ENCODE measurements at regions not wholly inside any gene's neighbourhood (a gene's known extent, or its start where the extent isn't known, plus 50 kb on each side); places are given as distances from the start of the nearest gene placed in this dataset.

GRCh38 chr6:115396112-115396906 is 664.4 kb downstream of the FRK start:
- no peaks in the 10 kb centered on the region for H3K27me3 ChIP-seq (ENCODE audit: control insufficient read depth in 2 of 2, insufficient read depth in 1 of 2, low read length in 1 of 2)
- H3K4me3 ChIP-seq (ENCODE audit: low read length in 2 of 2): no peak overlapping the region
- DNase-seq (ENCODE audit: low read depth in 6 of 9, low spot score in 9 of 9): no peak
- H3K4me1 ChIP-seq (ENCODE audit: control insufficient read depth in 2 of 2, insufficient read depth in 2 of 2, low read length in 2 of 2): no peaks in the 10 kb centered on the region
- H3K36me3 ChIP-seq (ENCODE audit: control insufficient read depth in 2 of 2, insufficient read depth in 2 of 2, low read length in 1 of 2): no peaks in the 10 kb centered on the region
- no peak overlapping the region for H3K27ac ChIP-seq (ENCODE audit: low read depth in 1 of 2, low read length in 1 of 2)
- WGBS: 83% methylated on average over 6 of the region's 6 CpGs
- H3K9me3 ChIP-seq (ENCODE audit: control insufficient read depth in 2 of 2, insufficient read depth in 1 of 2, low read length in 1 of 2): peaks cover 0 to 24% of the 10 kb centered on the region in 2 donors

DNA sequence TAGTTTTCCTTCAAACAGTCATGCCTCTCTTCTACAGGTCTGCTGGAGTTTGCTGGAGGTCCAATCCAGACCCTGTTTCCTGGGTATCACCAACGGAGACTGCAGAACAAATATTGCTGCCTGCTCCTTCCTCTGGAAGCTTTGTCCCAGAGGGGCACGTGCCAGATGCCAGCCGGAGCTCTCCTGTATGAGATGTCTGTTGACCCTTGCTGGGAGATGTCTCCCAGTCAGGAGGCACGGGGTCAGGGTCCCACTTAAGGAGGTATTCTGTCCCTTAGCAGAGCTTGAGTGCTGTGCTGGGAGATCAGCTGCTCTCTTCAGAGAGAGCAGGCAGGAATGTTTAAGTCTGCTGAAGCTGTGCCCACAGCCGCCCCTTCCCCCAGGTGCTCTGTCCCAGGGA is 666.9 kb downstream of the FRK start:
- no peak for DNase-seq (ENCODE audit: low read depth in 6 of 9, low spot score in 9 of 9)
- Histone ChIP-seq H3K9me3 (ENCODE audit: control insufficient read depth in 2 of 2, insufficient read depth in 1 of 2, low read length in 1 of 2) (peaks cover 0 to 24% of the 10 kb centered on the region in 2 donors), H3K4me3 (ENCODE audit: low read length in 2 of 2) (no peak overlapping the region), H3K4me1 (ENCODE audit: control insufficient read depth in 2 of 2, insufficient read depth in 2 of 2, low read length in 2 of 2) (no peaks in the 10 kb centered on the region), H3K36me3 (ENCODE audit: control insufficient read depth in 2 of 2, insufficient read depth in 2 of 2, low read length in 1 of 2) (no peaks in the 10 kb centered on the region), H3K27me3 (ENCODE audit: control insufficient read depth in 2 of 2, insufficient read depth in 1 of 2, low read length in 1 of 2) (no peaks in the 10 kb centered on the region), H3K27ac (ENCODE audit: low read depth in 1 of 2, low read length in 1 of 2) (no peak overlapping the region)
- 91% methylated on average over 5 of the region's 5 CpGs for WGBS

- no peak overlapping the region for H3K4me3 ChIP-seq (ENCODE audit: low read length in 2 of 2)
- WGBS: 77% methylated on average over 2 of the region's 2 CpGs
- peaks cover 0 to 8% of the 10 kb centered on the region in 2 donors for H3K9me3 ChIP-seq (ENCODE audit: control insufficient read depth in 2 of 2, insufficient read depth in 1 of 2, low read length in 1 of 2)
- no peaks in the 10 kb centered on the region for H3K4me1 ChIP-seq (ENCODE audit: control insufficient read depth in 2 of 2, insufficient read depth in 2 of 2, low read length in 2 of 2)
- no peak for DNase-seq (ENCODE audit: low read depth in 6 of 9, low spot score in 9 of 9)
- no peak overlapping the region for H3K27ac ChIP-seq (ENCODE audit: low read depth in 1 of 2, low read length in 1 of 2)
- no peaks in the 10 kb centered on the region for H3K27me3 ChIP-seq (ENCODE audit: control insufficient read depth in 2 of 2, insufficient read depth in 1 of 2, low read length in 1 of 2)
- no peaks in the 10 kb centered on the region for H3K36me3 ChIP-seq (ENCODE audit: control insufficient read depth in 2 of 2, insufficient read depth in 2 of 2, low read length in 1 of 2)
Observed at GRCh38 chr6:115370202-115370601, 690.5 kb downstream of the FRK start.

DNA sequence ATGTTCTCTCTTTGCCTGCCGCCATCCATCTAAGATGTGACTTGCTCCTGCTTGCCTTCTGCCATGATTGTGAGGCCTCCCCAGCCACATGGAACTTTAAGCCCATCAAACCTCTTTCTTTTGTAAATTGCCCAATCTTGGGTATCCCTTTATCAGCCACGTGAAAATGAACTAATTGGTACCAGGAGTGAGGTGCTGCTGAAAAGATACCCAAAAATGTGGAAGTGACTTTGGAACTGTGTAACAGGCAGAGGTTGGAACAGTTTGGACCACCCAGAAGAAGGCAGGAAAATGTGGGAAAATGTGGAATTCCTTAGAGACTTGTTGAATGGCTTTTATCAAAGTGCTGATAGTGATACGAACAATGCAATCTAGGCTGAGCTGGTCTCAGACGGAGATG is 694.9 kb downstream of the FRK start:
- WGBS: 93% methylated on average over 4 of the region's 4 CpGs
- Histone ChIP-seq H3K9me3 (ENCODE audit: control insufficient read depth in 2 of 2, insufficient read depth in 1 of 2, low read length in 1 of 2) (peaks cover 0 to 8% of the 10 kb centered on the region in 2 donors), H3K36me3 (ENCODE audit: control insufficient read depth in 2 of 2, insufficient read depth in 2 of 2, low read length in 1 of 2) (no peaks in the 10 kb centered on the region), H3K4me3 (ENCODE audit: low read length in 2 of 2) (no peak overlapping the region), H3K4me1 (ENCODE audit: control insufficient read depth in 2 of 2, insufficient read depth in 2 of 2, low read length in 2 of 2) (no peaks in the 10 kb centered on the region), H3K27me3 (ENCODE audit: control insufficient read depth in 2 of 2, insufficient read depth in 1 of 2, low read length in 1 of 2) (no peaks in the 10 kb centered on the region), H3K27ac (ENCODE audit: low read depth in 1 of 2, low read length in 1 of 2) (no peak overlapping the region)
- DNase-seq (ENCODE audit: low read depth in 6 of 9, low spot score in 9 of 9): no peak

GRCh38 chr6:115363379-115363778 is 697.3 kb downstream of the FRK start:
- Histone ChIP-seq H3K27ac (ENCODE audit: low read depth in 1 of 2, low read length in 1 of 2) (no peak overlapping the region), H3K36me3 (ENCODE audit: control insufficient read depth in 2 of 2, insufficient read depth in 2 of 2, low read length in 1 of 2) (no peaks in the 10 kb centered on the region), H3K4me3 (ENCODE audit: low read length in 2 of 2) (no peak overlapping the region), H3K9me3 (ENCODE audit: control insufficient read depth in 2 of 2, insufficient read depth in 1 of 2, low read length in 1 of 2) (peaks cover 0 to 8% of the 10 kb centered on the region in 2 donors), H3K4me1 (ENCODE audit: control insufficient read depth in 2 of 2, insufficient read depth in 2 of 2, low read length in 2 of 2) (no peaks in the 10 kb centered on the region), H3K27me3 (ENCODE audit: control insufficient read depth in 2 of 2, insufficient read depth in 1 of 2, low read length in 1 of 2) (no peaks in the 10 kb centered on the region)
- 94% methylated on average over 4 of the region's 4 CpGs for WGBS
- DNase-seq (ENCODE audit: low read depth in 6 of 9, low spot score in 9 of 9): no peak

- H3K9me3 ChIP-seq (ENCODE audit: control insufficient read depth in 2 of 2, insufficient read depth in 1 of 2, low read length in 1 of 2): peaks cover 0 to 8% of the 10 kb centered on the region in 2 donors
- H3K27ac ChIP-seq (ENCODE audit: low read depth in 1 of 2, low read length in 1 of 2): no peak overlapping the region
- DNase-seq (ENCODE audit: low read depth in 6 of 9, low spot score in 9 of 9): no peak
- H3K27me3 ChIP-seq (ENCODE audit: control insufficient read depth in 2 of 2, insufficient read depth in 1 of 2, low read length in 1 of 2): no peaks in the 10 kb centered on the region
- no peaks in the 10 kb centered on the region for H3K36me3 ChIP-seq (ENCODE audit: control insufficient read depth in 2 of 2, insufficient read depth in 2 of 2, low read length in 1 of 2)
- H3K4me1 ChIP-seq (ENCODE audit: control insufficient read depth in 2 of 2, insufficient read depth in 2 of 2, low read length in 2 of 2): no peaks in the 10 kb centered on the region
- no peak overlapping the region for H3K4me3 ChIP-seq (ENCODE audit: low read length in 2 of 2)
- 82% methylated on average over 1 of the region's 1 CpG for WGBS
Observed at GRCh38 chr6:115362234-115362633, 698.5 kb downstream of the FRK start.

- no peaks in the 10 kb centered on the region for H3K9me3 ChIP-seq (ENCODE audit: control insufficient read depth in 2 of 2, insufficient read depth in 1 of 2, low read length in 1 of 2)
- no peaks in the 10 kb centered on the region for H3K4me1 ChIP-seq (ENCODE audit: control insufficient read depth in 2 of 2, insufficient read depth in 2 of 2, low read length in 2 of 2)
- 93% methylated on average over 2 of the region's 2 CpGs for WGBS
- DNase-seq (ENCODE audit: low read depth in 6 of 9, low spot score in 9 of 9): no peak
- no peaks in the 10 kb centered on the region for H3K27me3 ChIP-seq (ENCODE audit: control insufficient read depth in 2 of 2, insufficient read depth in 1 of 2, low read length in 1 of 2)
- H3K4me3 ChIP-seq (ENCODE audit: low read length in 2 of 2): no peak overlapping the region
- H3K36me3 ChIP-seq (ENCODE audit: control insufficient read depth in 2 of 2, insufficient read depth in 2 of 2, low read length in 1 of 2): no peaks in the 10 kb centered on the region
- no peak overlapping the region for H3K27ac ChIP-seq (ENCODE audit: low read depth in 1 of 2, low read length in 1 of 2)
Observed at GRCh38 chr6:115360602-115361325, 699.9 kb downstream of the FRK start.

GRCh38 chr6:115358616-115359015 is 702.1 kb downstream of the FRK start:
- Histone ChIP-seq H3K4me1 (ENCODE audit: control insufficient read depth in 2 of 2, insufficient read depth in 2 of 2, low read length in 2 of 2) (no peaks in the 10 kb centered on the region), H3K27ac (ENCODE audit: low read depth in 1 of 2, low read length in 1 of 2) (no peak overlapping the region), H3K27me3 (ENCODE audit: control insufficient read depth in 2 of 2, insufficient read depth in 1 of 2, low read length in 1 of 2) (no peaks in the 10 kb centered on the region), H3K9me3 (ENCODE audit: control insufficient read depth in 2 of 2, insufficient read depth in 1 of 2, low read length in 1 of 2) (no peaks in the 10 kb centered on the region), H3K36me3 (ENCODE audit: control insufficient read depth in 2 of 2, insufficient read depth in 2 of 2, low read length in 1 of 2) (no peaks in the 10 kb centered on the region), H3K4me3 (ENCODE audit: low read length in 2 of 2) (no peak overlapping the region)
- no peak for DNase-seq (ENCODE audit: low read depth in 6 of 9, low spot score in 9 of 9)

DNA sequence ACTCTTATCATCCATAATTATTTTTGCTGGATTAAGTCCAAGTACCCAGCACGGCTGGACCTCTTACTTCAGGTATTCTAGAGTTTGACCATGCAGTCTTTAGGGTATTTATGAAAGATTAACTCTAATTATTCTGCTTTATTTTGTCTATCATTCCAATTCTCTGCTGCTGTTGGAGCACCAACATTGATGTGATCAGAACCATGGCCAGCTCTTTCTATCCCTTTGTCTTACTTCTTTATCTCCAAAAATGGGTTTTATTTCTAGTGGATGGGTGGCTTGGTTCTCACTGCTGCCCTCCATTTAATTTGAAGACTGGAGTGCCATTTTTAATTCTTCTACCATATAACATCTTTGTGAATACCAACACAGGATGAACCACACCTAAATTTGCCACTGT is 704.3 kb downstream of the FRK start:
- Histone ChIP-seq H3K27me3 (ENCODE audit: control insufficient read depth in 2 of 2, insufficient read depth in 1 of 2, low read length in 1 of 2) (no peaks in the 10 kb centered on the region), H3K27ac (ENCODE audit: low read depth in 1 of 2, low read length in 1 of 2) (no peak overlapping the region), H3K9me3 (ENCODE audit: control insufficient read depth in 2 of 2, insufficient read depth in 1 of 2, low read length in 1 of 2) (no peaks in the 10 kb centered on the region), H3K4me1 (ENCODE audit: control insufficient read depth in 2 of 2, insufficient read depth in 2 of 2, low read length in 2 of 2) (no peaks in the 10 kb centered on the region), H3K4me3 (ENCODE audit: low read length in 2 of 2) (no peak overlapping the region), H3K36me3 (ENCODE audit: control insufficient read depth in 2 of 2, insufficient read depth in 2 of 2, low read length in 1 of 2) (no peaks in the 10 kb centered on the region)
- no peak for DNase-seq (ENCODE audit: low read depth in 6 of 9, low spot score in 9 of 9)
- 89% methylated on average over 1 of the region's 1 CpG for WGBS

Measured in thymus (tissue), 11 donors.